GM12878 (cell line): ENCODE measurements at regions not wholly inside any gene's neighbourhood (a gene's known extent, or its start where the extent isn't known, plus 50 kb on each side); places are given as distances from the start of the nearest gene placed in this dataset.

Experiments
- CEBPB ChIP-seq, 2 experiments: fragments of 150-350 bp in 1 of 2; IDR thresholded peaks; 2 replicates each; pipeline ENCODE4 v1.6.1; 2012 to 2014; ENCODE audit warnings: low read depth in 2 of 2, low read length in 2 of 2, borderline replicate concordance in 1 of 2, inconsistent platforms in 1 of 2
- CHD1 ChIP-seq: IDR thresholded peaks from 2 replicates; pipeline ENCODE4 v1.6.1; 2012; ENCODE audit warnings: low read depth, low read length, improper control_type of control experiment
- REST ChIP-seq: IDR thresholded peaks from 2 replicates; pipeline ENCODE4 v1.6.1; 2012; ENCODE audit warnings: mild to moderate bottlenecking, low read depth, low read length
- TF ChIP-seq, protein P1 (sequence below), 3 experiments: IDR thresholded peaks in 2 of 3; conservative IDR thresholded peaks in 1 of 3; 2 replicates each; pipeline ENCODE4 v1.5.1; 2011; ENCODE audit warnings: low read depth in 3 of 3, low read length in 3 of 3, mild to moderate bottlenecking in 3 of 3, control low read depth in 2 of 3, moderate library complexity in 2 of 3, inconsistent platforms in 1 of 3, mixed read lengths in 1 of 3; ENCODE audit not compliant: control insufficient read depth in 2 of 3, insufficient read depth in 1 of 3; ENCODE audit errors: extremely low read depth in 1 of 3
- TF ChIP-seq, protein P2 (sequence below): IDR thresholded peaks from 2 replicates; pipeline ENCODE4 v1.6.1; 2011; ENCODE audit warnings: low read depth, mild to moderate bottlenecking, low read length, moderate library complexity, borderline replicate concordance; ENCODE audit errors: extremely low read depth
- TF ChIP-seq, protein P3 (sequence below): IDR thresholded peaks from 2 replicates; pipeline ENCODE4 v1.6.1; 2011; ENCODE audit warnings: borderline replicate concordance, low read depth, mild to moderate bottlenecking, moderate library complexity, low read length; ENCODE audit not compliant: insufficient read depth, poor library complexity, severe bottlenecking

DNA sequence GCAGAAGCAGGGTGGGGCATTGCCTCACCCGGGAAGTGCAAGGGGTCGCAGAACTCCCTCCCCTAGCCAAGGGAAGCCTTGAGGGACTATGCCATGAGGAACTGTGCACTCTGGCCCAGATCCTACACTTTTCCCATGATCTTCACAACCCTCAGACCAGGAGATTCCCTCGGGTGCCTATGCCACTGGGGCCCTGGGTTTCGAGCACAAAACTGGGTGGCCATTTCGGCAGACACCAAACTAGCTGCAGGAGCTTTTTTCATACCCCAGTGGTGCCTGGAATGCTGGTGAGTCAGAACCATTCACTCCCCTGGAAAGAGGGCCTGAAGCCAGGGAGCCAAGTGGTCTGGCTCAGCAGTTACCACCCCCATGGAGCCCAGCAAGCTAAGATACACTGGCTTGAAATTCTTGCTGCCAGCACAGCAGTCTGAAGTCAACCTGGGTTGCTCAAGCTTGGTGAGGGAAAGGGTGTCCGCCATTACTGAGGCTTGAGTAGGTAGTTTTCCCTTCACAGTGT, 573.7 kb upstream of the ANO3 start (continued):
- TF ChIP-seq, protein P1, sequence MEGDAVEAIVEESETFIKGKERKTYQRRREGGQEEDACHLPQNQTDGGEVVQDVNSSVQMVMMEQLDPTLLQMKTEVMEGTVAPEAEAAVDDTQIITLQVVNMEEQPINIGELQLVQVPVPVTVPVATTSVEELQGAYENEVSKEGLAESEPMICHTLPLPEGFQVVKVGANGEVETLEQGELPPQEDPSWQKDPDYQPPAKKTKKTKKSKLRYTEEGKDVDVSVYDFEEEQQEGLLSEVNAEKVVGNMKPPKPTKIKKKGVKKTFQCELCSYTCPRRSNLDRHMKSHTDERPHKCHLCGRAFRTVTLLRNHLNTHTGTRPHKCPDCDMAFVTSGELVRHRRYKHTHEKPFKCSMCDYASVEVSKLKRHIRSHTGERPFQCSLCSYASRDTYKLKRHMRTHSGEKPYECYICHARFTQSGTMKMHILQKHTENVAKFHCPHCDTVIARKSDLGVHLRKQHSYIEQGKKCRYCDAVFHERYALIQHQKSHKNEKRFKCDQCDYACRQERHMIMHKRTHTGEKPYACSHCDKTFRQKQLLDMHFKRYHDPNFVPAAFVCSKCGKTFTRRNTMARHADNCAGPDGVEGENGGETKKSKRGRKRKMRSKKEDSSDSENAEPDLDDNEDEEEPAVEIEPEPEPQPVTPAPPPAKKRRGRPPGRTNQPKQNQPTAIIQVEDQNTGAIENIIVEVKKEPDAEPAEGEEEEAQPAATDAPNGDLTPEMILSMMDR (IDR thresholded peaks at IDR 0.05 in 2 of 3, conservative IDR thresholded peaks at IDR 0.05 in 1 of 3; ENCODE audit: control insufficient read depth in 2 of 3, extremely low read depth in 1 of 3, insufficient read depth in 1 of 3, low read depth in 3 of 3, low read length in 3 of 3): no peak
- TF ChIP-seq CEBPB (IDR thresholded peaks at IDR 0.05; ENCODE audit: borderline replicate concordance in 1 of 2, low read depth in 2 of 2, low read length in 2 of 2) (no peak), REST (no peak), CHD1 (no peak)
- TF ChIP-seq, protein P2, sequence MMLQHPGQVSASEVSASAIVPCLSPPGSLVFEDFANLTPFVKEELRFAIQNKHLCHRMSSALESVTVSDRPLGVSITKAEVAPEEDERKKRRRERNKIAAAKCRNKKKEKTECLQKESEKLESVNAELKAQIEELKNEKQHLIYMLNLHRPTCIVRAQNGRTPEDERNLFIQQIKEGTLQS: no peak
- TF ChIP-seq, protein P3, sequence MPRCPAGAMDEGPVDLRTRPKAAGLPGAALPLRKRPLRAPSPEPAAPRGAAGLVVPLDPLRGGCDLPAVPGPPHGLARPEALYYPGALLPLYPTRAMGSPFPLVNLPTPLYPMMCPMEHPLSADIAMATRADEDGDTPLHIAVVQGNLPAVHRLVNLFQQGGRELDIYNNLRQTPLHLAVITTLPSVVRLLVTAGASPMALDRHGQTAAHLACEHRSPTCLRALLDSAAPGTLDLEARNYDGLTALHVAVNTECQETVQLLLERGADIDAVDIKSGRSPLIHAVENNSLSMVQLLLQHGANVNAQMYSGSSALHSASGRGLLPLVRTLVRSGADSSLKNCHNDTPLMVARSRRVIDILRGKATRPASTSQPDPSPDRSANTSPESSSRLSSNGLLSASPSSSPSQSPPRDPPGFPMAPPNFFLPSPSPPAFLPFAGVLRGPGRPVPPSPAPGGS: no peak
